Astrocyte (in vitro differentiated cells and primary cell): ENCODE measurements at regions not wholly inside any gene's neighbourhood (a gene's known extent, or its start where the extent isn't known, plus 50 kb on each side); places are given as distances from the start of the nearest gene placed in this dataset.

Experiments
- DNase-seq: peaks from one replicate; pipeline ENCODE4 v3.0.0-alpha.2; 2010; ENCODE audit warnings: low read depth
- FAIRE-seq: peaks from 2 replicates; lab custom pipeline; 2011; peaks lifted over from hg19 to GRCh38; lab: Jason Lieb, UNC
- H2AFZ ChIP-seq: 2 replicates; pipeline ENCODE4 v1.6.0; 2012; ENCODE audit warnings: low read depth, low read length, inconsistent platforms
- H3K27ac ChIP-seq: 2 replicates; pipeline ENCODE4 v1.5.1; 2011; ENCODE audit warnings: low read depth, low read length, inconsistent platforms
- H3K27me3 ChIP-seq: 2 replicates; pipeline ENCODE4 v1.6.0; 2011; ENCODE audit warnings: low read length, inconsistent platforms; ENCODE audit not compliant: insufficient read depth
- H3K36me3 ChIP-seq: 2 replicates; pipeline ENCODE4 v1.5.1; 2011; ENCODE audit warnings: low read length, inconsistent platforms; ENCODE audit not compliant: insufficient read depth
- H3K4me1 ChIP-seq: 2 replicates; pipeline ENCODE4 v1.5.1; 2011; ENCODE audit warnings: low read length, inconsistent platforms; ENCODE audit not compliant: insufficient read depth
- H3K4me2 ChIP-seq: 2 replicates; pipeline ENCODE4 v1.6.0; 2012; ENCODE audit warnings: low read length, inconsistent platforms
- H3K4me3 ChIP-seq: 2 replicates; pipeline ENCODE4 v1.5.1; 2011; ENCODE audit warnings: low read depth, mild to moderate bottlenecking, low read length, inconsistent platforms; ENCODE audit not compliant: insufficient read depth
- H3K79me2 ChIP-seq: 2 replicates; pipeline ENCODE4 v1.6.0; 2012; ENCODE audit warnings: mild to moderate bottlenecking, low read length, inconsistent platforms; ENCODE audit not compliant: insufficient read depth
- H3K9ac ChIP-seq: 2 replicates; pipeline ENCODE4 v1.6.0; 2012; ENCODE audit warnings: mild to moderate bottlenecking, low read length, inconsistent platforms
- H3K9me3 ChIP-seq: 2 replicates; pipeline ENCODE4 v1.5.1; 2012; ENCODE audit warnings: low read depth, mild to moderate bottlenecking, low read length, inconsistent platforms; ENCODE audit not compliant: insufficient read depth
- H4K20me1 ChIP-seq: 2 replicates; pipeline ENCODE4 v1.6.0; 2012; ENCODE audit warnings: low read length, inconsistent platforms; ENCODE audit not compliant: insufficient read depth
- H3K27ac Mint-ChIP-seq: one replicate; pipeline ENCODE4 v1.8.0; 2021; ENCODE audit warnings: mild to moderate bottlenecking, mixed read lengths; ENCODE audit not compliant: unreplicated experiment
- H3K27me3 Mint-ChIP-seq: one replicate; pipeline ENCODE4 v1.8.0; 2021; ENCODE audit warnings: low read depth, mixed read lengths; ENCODE audit not compliant: unreplicated experiment
- H3K36me3 Mint-ChIP-seq: one replicate; pipeline ENCODE4 v1.8.0; 2021; ENCODE audit warnings: low read depth, mixed read lengths; ENCODE audit not compliant: unreplicated experiment
- H3K4me1 Mint-ChIP-seq: one replicate; pipeline ENCODE4 v1.8.0; 2021; ENCODE audit warnings: low read depth, mixed read lengths; ENCODE audit not compliant: unreplicated experiment
- H3K4me3 Mint-ChIP-seq: one replicate; pipeline ENCODE4 v1.8.0; 2021; ENCODE audit warnings: mild to moderate bottlenecking, moderate library complexity, mixed read lengths; ENCODE audit not compliant: unreplicated experiment
- H3K9me3 Mint-ChIP-seq: one replicate; pipeline ENCODE4 v1.8.0; 2021; ENCODE audit warnings: mild to moderate bottlenecking, mixed read lengths; ENCODE audit not compliant: unreplicated experiment
- CTCF ChIP-seq: IDR thresholded peaks from 2 replicates; pipeline ENCODE4 v1.5.1; 2011; ENCODE audit warnings: low read depth, mild to moderate bottlenecking, inconsistent platforms, low read length, moderate library complexity; ENCODE audit not compliant: insufficient read depth
- EZH2 ChIP-seq: IDR thresholded peaks from 2 replicates; pipeline ENCODE4 v1.6.1; 2012; ENCODE audit warnings: mild to moderate bottlenecking, low read length, inconsistent platforms; ENCODE audit not compliant: insufficient read depth

GRCh38 chr14:24721775-24722174, 87.8 kb upstream of the GZMB start:
- H3K27ac Mint-ChIP-seq: no peak overlapping the region
- H3K36me3 Mint-ChIP-seq: no peaks in the 10 kb centered on the region
- H3K9me3 Mint-ChIP-seq: no peaks in the 10 kb centered on the region
- Histone ChIP-seq H4K20me1 (no peaks in the 10 kb centered on the region), H3K27me3 (no peaks in the 10 kb centered on the region), H3K4me3 (no peak overlapping the region), H2AFZ (no peak overlapping the region), H3K79me2 (no peaks in the 10 kb centered on the region), H3K4me2 (no peak overlapping the region), H3K9me3 (no peaks in the 10 kb centered on the region), H3K27ac (no peak overlapping the region), H3K9ac (no peak overlapping the region), H3K4me1 (no peaks in the 10 kb centered on the region), H3K36me3 (no peaks in the 10 kb centered on the region)
- H3K4me1 Mint-ChIP-seq: peaks cover 9% of the 10 kb centered on the region
- no peak for FAIRE-seq
- TF ChIP-seq CTCF: no peak
- no peak for TF ChIP-seq EZH2
- no peak for DNase-seq
- H3K4me3 Mint-ChIP-seq: no peak overlapping the region
- no peaks in the 10 kb centered on the region for H3K27me3 Mint-ChIP-seq

GRCh38 chr14:24715239-24715638, 81.2 kb upstream of the GZMB start:
- Histone ChIP-seq H3K4me1 (no peaks in the 10 kb centered on the region), H2AFZ (no peak overlapping the region), H3K79me2 (no peaks in the 10 kb centered on the region), H4K20me1 (no peaks in the 10 kb centered on the region), H3K9ac (no peak overlapping the region), H3K36me3 (no peaks in the 10 kb centered on the region), H3K4me3 (no peak overlapping the region), H3K9me3 (no peaks in the 10 kb centered on the region), H3K27ac (no peak overlapping the region), H3K27me3 (no peaks in the 10 kb centered on the region), H3K4me2 (no peak overlapping the region)
- Mint-ChIP-seq H3K9me3 (no peaks in the 10 kb centered on the region), H3K4me3 (no peak overlapping the region), H3K4me1 (no peaks in the 10 kb centered on the region), H3K36me3 (no peaks in the 10 kb centered on the region), H3K27ac (no peak overlapping the region), H3K27me3 (peaks cover 7% of the 10 kb centered on the region)
- DNase-seq: no peak
- TF ChIP-seq EZH2 (no peak), CTCF (no peak)
- FAIRE-seq: no peak

GRCh38 chr14:24713404-24713803, 79.4 kb upstream of the GZMB start:
- H3K9ac ChIP-seq: no peak overlapping the region
- DNase-seq: no peak
- no peak overlapping the region for H3K4me3 ChIP-seq
- no peaks in the 10 kb centered on the region for H3K36me3 ChIP-seq
- FAIRE-seq: no peak
- no peaks in the 10 kb centered on the region for H4K20me1 ChIP-seq
- no peak overlapping the region for H3K4me2 ChIP-seq
- no peaks in the 10 kb centered on the region for H3K9me3 ChIP-seq
- no peak overlapping the region for H3K27ac Mint-ChIP-seq
- no peaks in the 10 kb centered on the region for H3K79me2 ChIP-seq
- no peaks in the 10 kb centered on the region for H3K4me1 ChIP-seq
- no peak overlapping the region for H3K27ac ChIP-seq
- peaks cover 7% of the 10 kb centered on the region for H3K27me3 Mint-ChIP-seq
- H3K36me3 Mint-ChIP-seq: no peaks in the 10 kb centered on the region
- H2AFZ ChIP-seq: no peak overlapping the region
- no peaks in the 10 kb centered on the region for H3K27me3 ChIP-seq
- H3K4me1 Mint-ChIP-seq: no peaks in the 10 kb centered on the region
- TF ChIP-seq CTCF: no peak
- TF ChIP-seq EZH2: no peak
- no peaks in the 10 kb centered on the region for H3K9me3 Mint-ChIP-seq
- H3K4me3 Mint-ChIP-seq: no peak overlapping the region
